Heart left ventricle (tissue), 13 donors: ENCODE measurements at regions not wholly inside any gene's neighbourhood (a gene's known extent, or its start where the extent isn't known, plus 50 kb on each side); places are given as distances from the start of the nearest gene placed in this dataset.

Experiments
- POLR2A ChIP-seq, 2 donors: fragments of 450-650 bp; IDR thresholded peaks; one replicate each; pipeline ENCODE4 v1.6.1; 2017; ENCODE audit warnings: antibody characterized with exemption in 2 of 2, mild to moderate bottlenecking in 2 of 2, moderate library complexity in 2 of 2
- TF ChIP-seq, protein P1 (sequence below), 12 donors: fragments of 200-600 bp; sonication (generic) in 4 of 12; IDR thresholded peaks; one replicate each; pipeline versions ENCODE4 v1.5.0 to v1.8.0; 2018 to 2022; ENCODE audit warnings: antibody characterized with exemption in 12 of 12, mild to moderate bottlenecking in 5 of 12
- donor health status: ischemic (EF 13 %, LVEDD 7.1; RV severe dilation, severe dysfunction).
- donor health status: DM: no; HTN: yes; CAD: no.
- donor health status: DM: no; HTN: no; CAD: no.
- donor health status: ischemic (EF 25% LVEDD 6.9; RV normal size, moderate dysfunction).
- donor health status: ischemic (EF 25% LVEDD 5.7; RV mildly dilated, moderate dysfunction).
- donor health status: ischemic (EF 35%, LVEDD 5.7; RV mildly dilated, moderate dysfunction).
- donor health status: nonischemic (EF 11% LVEDD 7.7; RV severe dilation, severe dysfunction).
- donor health status: DM: yes; HTN: yes; CAD: no.
- donor health status: PGD.
- donor health status: ischemic (EF 29% LVEDD 5.4; RV normal size, mild dysfunction).
- donor health status: nonischemic (EF 23%, LVEDD 6.1; RV moderate dilation, normal function).

DNA sequence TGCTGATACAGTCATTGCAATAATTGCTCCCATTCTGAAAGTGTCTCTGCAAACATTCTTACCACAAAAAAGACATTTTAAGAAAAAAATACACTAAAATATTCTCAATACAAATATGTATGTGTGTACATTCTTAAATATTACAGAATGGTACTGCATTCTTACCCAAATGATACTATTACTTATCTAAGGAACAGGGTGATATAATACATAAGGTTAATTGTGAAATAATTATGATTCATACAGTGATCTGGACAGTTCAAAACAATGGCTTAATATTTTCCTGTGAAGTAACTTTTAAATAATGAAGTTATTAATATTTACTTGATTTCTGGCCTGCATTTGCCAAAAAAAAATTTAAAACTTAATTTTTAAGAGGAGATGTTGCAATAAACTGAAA lies 694.6 kb downstream of the TUSC7 start:
- TF ChIP-seq, protein P1, sequence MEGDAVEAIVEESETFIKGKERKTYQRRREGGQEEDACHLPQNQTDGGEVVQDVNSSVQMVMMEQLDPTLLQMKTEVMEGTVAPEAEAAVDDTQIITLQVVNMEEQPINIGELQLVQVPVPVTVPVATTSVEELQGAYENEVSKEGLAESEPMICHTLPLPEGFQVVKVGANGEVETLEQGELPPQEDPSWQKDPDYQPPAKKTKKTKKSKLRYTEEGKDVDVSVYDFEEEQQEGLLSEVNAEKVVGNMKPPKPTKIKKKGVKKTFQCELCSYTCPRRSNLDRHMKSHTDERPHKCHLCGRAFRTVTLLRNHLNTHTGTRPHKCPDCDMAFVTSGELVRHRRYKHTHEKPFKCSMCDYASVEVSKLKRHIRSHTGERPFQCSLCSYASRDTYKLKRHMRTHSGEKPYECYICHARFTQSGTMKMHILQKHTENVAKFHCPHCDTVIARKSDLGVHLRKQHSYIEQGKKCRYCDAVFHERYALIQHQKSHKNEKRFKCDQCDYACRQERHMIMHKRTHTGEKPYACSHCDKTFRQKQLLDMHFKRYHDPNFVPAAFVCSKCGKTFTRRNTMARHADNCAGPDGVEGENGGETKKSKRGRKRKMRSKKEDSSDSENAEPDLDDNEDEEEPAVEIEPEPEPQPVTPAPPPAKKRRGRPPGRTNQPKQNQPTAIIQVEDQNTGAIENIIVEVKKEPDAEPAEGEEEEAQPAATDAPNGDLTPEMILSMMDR (IDR thresholded peaks at IDR 0.05) = no peak
- TF ChIP-seq POLR2A (IDR thresholded peaks at IDR 0.05) = no peak
